Pancreas (tissue), 10 donors: ENCODE measurements at regions not wholly inside any gene's neighbourhood (a gene's known extent, or its start where the extent isn't known, plus 50 kb on each side); places are given as distances from the start of the nearest gene placed in this dataset.

ENCODE experiments used
- ATAC-seq, 4 donors: fragments of 200-7000 bp; cut with Tn5 transposase; one replicate each; pipeline versions ENCODE4 v1.8.0 to v1.9.1; 2020; ENCODE audit warnings: mild to moderate bottlenecking in 4 of 4, moderate library complexity in 4 of 4
- DNase-seq, 6 donors: peaks; one replicate each; pipeline ENCODE4 v3.0.0-alpha.2; 2020
- FAIRE-seq: peaks from 2 replicates; lab custom pipeline; 2012; peaks lifted over from hg19 to GRCh38; lab: Jason Lieb, UNC
- H3K27ac ChIP-seq, 4 donors: fragments of 200-600 bp; sonication (generic); 1 replicate in 3 of 4; 2 replicates in 1 of 4; pipeline versions ENCODE4 v1.5.0 to v1.8.0; 2020
- H3K27me3 ChIP-seq, 4 donors: fragments of 200-600 bp; one replicate each; pipeline ENCODE4 v1.8.0; 2021
- H3K36me3 ChIP-seq, 3 donors: fragments of 200-600 bp; sonication (generic) in 1 of 3; one replicate each; pipeline versions ENCODE4 v1.5.0 to v1.8.0; 2020 to 2021
- H3K4me1 ChIP-seq, 3 donors: fragments of 200-600 bp; one replicate each; pipeline ENCODE4 v1.8.0; 2021
- H3K4me3 ChIP-seq, 4 donors: fragments of 200-600 bp; sonication (generic) in 2 of 4; one replicate each; pipeline versions ENCODE4 v1.5.0 to v1.8.0; 2020 to 2021
- H3K9me3 ChIP-seq, 4 donors: fragments of 200-600 bp; one replicate each; pipeline ENCODE4 v1.8.0; 2021
- WGBS, 2 donors: extraction: QIAGEN DNeasy Blood & Tissue Kit; methylation state at CpG; one replicate each; pipeline ENCODE4 v1.1.7; 2013; 5-methylcytosine and 5-hydroxymethylcytosine counted together
- intact Hi-C, 3 donors: fragments of 100-400 bp; cut with DNase I; formaldehyde crosslinking; loops; one replicate each; pipeline versions ENCODE4 v1.11.1 to v1.14.2; 2022
- TF ChIP-seq, protein P1 (sequence below), 4 donors: fragments of 200-600 bp; sonication (generic) in 3 of 4; IDR thresholded peaks; one replicate each; pipeline versions ENCODE4 v1.5.0 to v1.8.0; 2021; ENCODE audit warnings: antibody characterized with exemption in 4 of 4
- donor health status: healthy with polysubstance abuse.
- donor health status: DM: no; HTN: no; CAD: no; lungs with moderate emphysema.
- donor health status: DM: no; HTN: no; CAD: no.
- donor health status: control.
- donor health status: control.
- donor health status: Bipolar disorder and iron deficiency.
- donor health status: DM: yes; HTN: yes; CAD: no.
- donor health status: DM: no; HTN: no; CAD: no.
- donor health status: DM: no; HTN: no; CAD: no.
- donor health status: DM: yes; HTN: yes; CAD: no.

DNA sequence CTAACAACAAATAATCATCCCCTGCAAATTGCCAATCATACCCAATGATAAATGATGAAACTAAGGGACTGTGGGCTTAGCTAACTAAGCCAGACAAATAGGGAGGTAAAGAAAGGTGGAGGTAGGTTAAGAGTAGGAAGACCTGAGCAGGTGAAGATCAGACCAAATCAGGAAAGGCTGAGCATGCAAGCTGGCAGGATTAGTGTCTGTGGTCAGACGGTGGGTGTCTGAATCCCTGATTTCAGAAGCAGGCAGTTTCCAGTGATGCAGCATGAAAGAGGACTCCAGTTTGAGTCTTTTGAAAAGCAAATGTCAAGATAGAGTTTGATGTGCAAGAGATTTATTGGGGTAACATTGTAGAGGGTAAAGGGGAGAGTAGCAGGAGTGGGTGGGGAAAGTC lies 181.4 kb upstream of the MYLIP start:
- no peak for FAIRE-seq
- no peaks in the 10 kb centered on the region for H3K36me3 ChIP-seq

GRCh38 chr6:15946701-15947385 lies 182.0 kb upstream of the MYLIP start:
- Histone ChIP-seq H3K27ac (no peak overlapping the region), H3K9me3 (no peaks in the 10 kb centered on the region), H3K4me1 (peaks cover 8 to 20% (median 17%) of the 10 kb centered on the region in 3 donors), H3K27me3 (no peaks in the 10 kb centered on the region), H3K4me3 (no peak overlapping the region), H3K36me3 (no peaks in the 10 kb centered on the region)
- FAIRE-seq = no peak
- intact Hi-C loops = no loop called here
- 87 to 94% methylated on average over 4 of the region's 4 CpGs for WGBS, 2 donors
- no peak for DNase-seq
- no peak for ATAC-seq
- TF ChIP-seq, protein P1, sequence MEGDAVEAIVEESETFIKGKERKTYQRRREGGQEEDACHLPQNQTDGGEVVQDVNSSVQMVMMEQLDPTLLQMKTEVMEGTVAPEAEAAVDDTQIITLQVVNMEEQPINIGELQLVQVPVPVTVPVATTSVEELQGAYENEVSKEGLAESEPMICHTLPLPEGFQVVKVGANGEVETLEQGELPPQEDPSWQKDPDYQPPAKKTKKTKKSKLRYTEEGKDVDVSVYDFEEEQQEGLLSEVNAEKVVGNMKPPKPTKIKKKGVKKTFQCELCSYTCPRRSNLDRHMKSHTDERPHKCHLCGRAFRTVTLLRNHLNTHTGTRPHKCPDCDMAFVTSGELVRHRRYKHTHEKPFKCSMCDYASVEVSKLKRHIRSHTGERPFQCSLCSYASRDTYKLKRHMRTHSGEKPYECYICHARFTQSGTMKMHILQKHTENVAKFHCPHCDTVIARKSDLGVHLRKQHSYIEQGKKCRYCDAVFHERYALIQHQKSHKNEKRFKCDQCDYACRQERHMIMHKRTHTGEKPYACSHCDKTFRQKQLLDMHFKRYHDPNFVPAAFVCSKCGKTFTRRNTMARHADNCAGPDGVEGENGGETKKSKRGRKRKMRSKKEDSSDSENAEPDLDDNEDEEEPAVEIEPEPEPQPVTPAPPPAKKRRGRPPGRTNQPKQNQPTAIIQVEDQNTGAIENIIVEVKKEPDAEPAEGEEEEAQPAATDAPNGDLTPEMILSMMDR (IDR thresholded peaks at IDR 0.05) = no peak

More for the DNA sequence above, 181.4 kb upstream of the MYLIP start:
- Histone ChIP-seq H3K4me1 (peaks cover 8 to 20% (median 17%) of the 10 kb centered on the region in 3 donors), H3K27ac (no peak overlapping the region), H3K9me3 (no peaks in the 10 kb centered on the region), H3K27me3 (no peaks in the 10 kb centered on the region), H3K4me3 (no peak overlapping the region)
- no peak for DNase-seq
- WGBS, 2 donors = 99 to 100% methylated on average over 1 of the region's 1 CpG
- no peak for ATAC-seq
- TF ChIP-seq, protein P1 (IDR thresholded peaks at IDR 0.05) = no peak
- intact Hi-C loops = no loop called here

GRCh38 chr6:15945593-15946159 lies 183.2 kb upstream of the MYLIP start:
- intact Hi-C loops = no loop called here
- Histone ChIP-seq H3K4me1 (peaks cover 8 to 20% (median 17%) of the 10 kb centered on the region in 3 donors), H3K4me3 (no peak overlapping the region), H3K27me3 (no peaks in the 10 kb centered on the region), H3K9me3 (no peaks in the 10 kb centered on the region), H3K27ac (no peak overlapping the region), H3K36me3 (no peaks in the 10 kb centered on the region)
- FAIRE-seq = no peak
- TF ChIP-seq, protein P1 (IDR thresholded peaks at IDR 0.05) = no peak
- DNase-seq = no peak
- no peak for ATAC-seq
- 69 to 72% methylated on average over 2 of the region's 2 CpGs for WGBS, 2 donors

DNA sequence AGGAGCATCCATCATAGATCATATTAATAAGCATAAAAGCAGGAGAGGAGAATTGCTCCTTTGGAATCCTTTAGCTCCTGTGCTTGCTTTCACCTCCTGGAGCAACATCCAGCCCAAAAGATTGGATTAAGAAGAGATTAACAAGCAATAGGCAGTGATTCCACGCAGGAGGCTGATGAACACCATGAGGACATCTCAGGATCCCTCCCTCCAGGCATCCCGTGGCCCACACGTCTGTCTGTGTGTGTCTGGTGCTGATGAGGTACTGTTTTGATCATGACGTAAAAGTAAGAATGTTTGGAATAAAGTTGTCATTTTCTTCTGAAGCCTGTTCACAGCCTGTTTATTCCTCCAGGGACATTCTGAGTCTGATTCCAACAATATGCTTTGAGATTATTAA lies 185.5 kb upstream of the MYLIP start:
- TF ChIP-seq, protein P1 (IDR thresholded peaks at IDR 0.05) = no peak
- Histone ChIP-seq H3K27me3 (no peaks in the 10 kb centered on the region), H3K27ac (no peak overlapping the region), H3K36me3 (no peaks in the 10 kb centered on the region), H3K9me3 (no peaks in the 10 kb centered on the region), H3K4me1 (no peaks in the 10 kb centered on the region), H3K4me3 (no peak overlapping the region)
- DNase-seq (no peak), FAIRE-seq (no peak), ATAC-seq (no peak)
- WGBS, 2 donors = 84 to 86% methylated on average over 4 of the region's 4 CpGs
- intact Hi-C loops = no loop called here

DNA sequence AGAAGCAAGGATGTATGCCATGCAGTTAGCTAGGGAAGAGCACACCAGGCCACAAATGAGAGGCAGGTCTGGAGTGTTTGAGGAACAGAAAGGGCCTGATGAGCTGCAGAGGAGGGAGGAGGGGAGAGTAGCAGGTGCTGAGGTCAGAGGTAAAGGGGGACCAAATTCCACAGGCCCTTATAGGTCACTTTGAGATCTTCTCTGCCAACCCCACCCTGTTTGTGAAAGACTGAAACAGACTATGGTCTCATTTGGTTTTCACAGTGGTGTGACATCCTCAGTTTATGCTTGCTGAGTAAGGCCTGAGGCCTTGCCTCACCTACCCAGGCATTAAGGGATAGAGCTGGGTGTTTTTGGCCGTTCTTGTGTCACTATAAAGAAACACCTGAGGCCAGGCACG lies 187.7 kb upstream of the MYLIP start:
- no peak for DNase-seq
- no peak for FAIRE-seq
- H3K4me3 ChIP-seq = no peak overlapping the region
- H3K27ac ChIP-seq = no peak overlapping the region
- ATAC-seq = no peak
- H3K36me3 ChIP-seq = no peaks in the 10 kb centered on the region
- no peaks in the 10 kb centered on the region for H3K27me3 ChIP-seq
- H3K9me3 ChIP-seq = no peaks in the 10 kb centered on the region
- TF ChIP-seq, protein P1 (IDR thresholded peaks at IDR 0.05) = no peak
- intact Hi-C loops = no loop called here
- 78 to 86% methylated on average over 2 of the region's 2 CpGs for WGBS, 2 donors
- no peaks in the 10 kb centered on the region for H3K4me1 ChIP-seq
